ENCODE measurements at regions not wholly inside any gene's neighbourhood (a gene's known extent, or its start where the extent isn't known, plus 50 kb on each side); places are given as distances from the start of the nearest gene placed in this dataset.

- no peak for DNase-seq
- no peaks in the 10 kb centered on the region for H3K4me1 ChIP-seq
- no peak overlapping the region for H3K27ac ChIP-seq
- TF ChIP-seq POLR2A (IDR thresholded peaks at IDR 0.05) (no peak), CTCF (IDR thresholded peaks at IDR 0.05) (no peak)
- H3K9me3 ChIP-seq: no peaks in the 10 kb centered on the region
- H3K4me3 ChIP-seq: no peak overlapping the region
- 74 to 81% methylated on average over 1 of the region's 1 CpG for WGBS, 2 donors
- intact Hi-C loops (cut with DNase I; ENCODE audit: low total_unique reads): no loop called here
- no peaks in the 10 kb centered on the region for H3K36me3 ChIP-seq (ENCODE audit: low read depth, missing control alignments)
- no peaks in the 10 kb centered on the region for H3K27me3 ChIP-seq
Measured at GRCh38 chr6:16950825-16951495, 150.9 kb upstream of the STMND1 start.

GRCh38 chr6:16950302-16950701 is 151.5 kb upstream of the STMND1 start:
- Histone ChIP-seq H3K4me1 (no peaks in the 10 kb centered on the region), H3K9me3 (no peaks in the 10 kb centered on the region), H3K36me3 (ENCODE audit: low read depth, missing control alignments) (no peaks in the 10 kb centered on the region), H3K4me3 (no peak overlapping the region), H3K27me3 (no peaks in the 10 kb centered on the region), H3K27ac (no peak overlapping the region)
- intact Hi-C loops (cut with DNase I; ENCODE audit: low total_unique reads): no loop called here
- DNase-seq: no peak
- 92 to 94% methylated on average over 2 of the region's 2 CpGs for WGBS, 2 donors
- no peak for TF ChIP-seq CTCF (IDR thresholded peaks at IDR 0.05)
- no peak for TF ChIP-seq POLR2A (IDR thresholded peaks at IDR 0.05)

- intact Hi-C loops (cut with DNase I; ENCODE audit: low total_unique reads): no loop called here
Measured at GRCh38 chr6:16949716-16950115, 152.1 kb upstream of the STMND1 start.

GRCh38 chr6:16948396-16948795 is 153.5 kb upstream of the STMND1 start:
- H3K4me3 ChIP-seq: no peak overlapping the region
- WGBS, 2 donors: 79 to 83% methylated on average over 2 of the region's 2 CpGs
- no peaks in the 10 kb centered on the region for H3K4me1 ChIP-seq
- intact Hi-C loops (cut with DNase I; ENCODE audit: low total_unique reads): no loop called here
- no peaks in the 10 kb centered on the region for H3K27me3 ChIP-seq
- no peak for TF ChIP-seq POLR2A (IDR thresholded peaks at IDR 0.05)
- TF ChIP-seq CTCF (IDR thresholded peaks at IDR 0.05): no peak
- H3K9me3 ChIP-seq: no peaks in the 10 kb centered on the region
- no peak for DNase-seq
- no peak overlapping the region for H3K27ac ChIP-seq
- H3K36me3 ChIP-seq (ENCODE audit: low read depth, missing control alignments): no peaks in the 10 kb centered on the region

More at GRCh38 chr6:16949716-16950115, 152.1 kb upstream of the STMND1 start:
- Histone ChIP-seq H3K9me3 (no peaks in the 10 kb centered on the region), H3K4me1 (no peaks in the 10 kb centered on the region), H3K36me3 (ENCODE audit: low read depth, missing control alignments) (no peaks in the 10 kb centered on the region), H3K4me3 (no peak overlapping the region), H3K27me3 (no peaks in the 10 kb centered on the region), H3K27ac (no peak overlapping the region)
- 58 to 78% methylated on average over 1 of the region's 1 CpG for WGBS, 2 donors
- TF ChIP-seq CTCF (IDR thresholded peaks at IDR 0.05) (no peak), POLR2A (IDR thresholded peaks at IDR 0.05) (no peak)
- no peak for DNase-seq

GRCh38 chr6:16947375-16948015 is 154.4 kb upstream of the STMND1 start:
- 16 to 28% methylated on average over 4 of the region's 4 CpGs for WGBS, 2 donors
- Histone ChIP-seq H3K27ac (no peak overlapping the region), H3K36me3 (ENCODE audit: low read depth, missing control alignments) (no peaks in the 10 kb centered on the region), H3K4me3 (no peak overlapping the region), H3K4me1 (no peaks in the 10 kb centered on the region), H3K27me3 (no peaks in the 10 kb centered on the region), H3K9me3 (no peaks in the 10 kb centered on the region)
- no peak for DNase-seq
- intact Hi-C loops (cut with DNase I; ENCODE audit: low total_unique reads): no loop called here
- TF ChIP-seq POLR2A (IDR thresholded peaks at IDR 0.05): no peak
- TF ChIP-seq CTCF (IDR thresholded peaks at IDR 0.05): no peak

All from testis (tissue), 2 donors.